ENCODE measurements at regions not wholly inside any gene's neighbourhood (a gene's known extent, or its start where the extent isn't known, plus 50 kb on each side); places are given as distances from the start of the nearest gene placed in this dataset.

DNA sequence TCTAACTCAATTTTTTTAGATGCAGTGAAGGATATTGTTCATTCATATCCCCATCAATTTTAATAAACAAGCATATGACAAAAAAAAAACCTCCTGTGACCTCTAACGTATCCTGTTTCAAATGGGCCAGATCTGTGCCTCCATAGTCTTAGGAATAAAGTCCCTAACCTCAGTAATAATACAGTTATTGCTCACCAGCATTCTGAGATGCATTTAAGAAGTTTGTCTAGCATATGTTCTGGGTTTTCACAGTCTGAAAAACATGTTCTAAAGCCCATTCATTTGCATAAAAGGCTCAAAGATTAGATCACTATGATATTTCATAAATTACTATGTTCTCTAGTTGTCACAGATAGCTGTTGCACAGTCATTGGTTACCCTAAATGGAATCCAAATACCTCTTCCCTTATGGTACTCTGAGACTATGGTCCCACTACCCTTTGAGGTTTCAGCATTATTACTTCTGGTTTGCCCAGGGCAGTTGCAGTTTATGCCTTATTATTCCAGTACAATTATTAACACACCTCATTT is 190.1 kb downstream of the ZIC4 start:
- H3K9me3 ChIP-seq, result no peaks in the 10 kb centered on the region
- DNase-seq (ENCODE audit: low spot score in 2 of 2), result no peak
- H3K4me1 ChIP-seq, result no peaks in the 10 kb centered on the region
- H3K27me3 ChIP-seq (ENCODE audit: low read depth), result no peaks in the 10 kb centered on the region
- no peak overlapping the region for H3K4me3 ChIP-seq
- no peaks in the 10 kb centered on the region for H3K36me3 ChIP-seq (replicated peaks)
- in situ Hi-C loops (cut with MboI; ENCODE audit: low sequenced_read_pairs), result no loop called here

DNA sequence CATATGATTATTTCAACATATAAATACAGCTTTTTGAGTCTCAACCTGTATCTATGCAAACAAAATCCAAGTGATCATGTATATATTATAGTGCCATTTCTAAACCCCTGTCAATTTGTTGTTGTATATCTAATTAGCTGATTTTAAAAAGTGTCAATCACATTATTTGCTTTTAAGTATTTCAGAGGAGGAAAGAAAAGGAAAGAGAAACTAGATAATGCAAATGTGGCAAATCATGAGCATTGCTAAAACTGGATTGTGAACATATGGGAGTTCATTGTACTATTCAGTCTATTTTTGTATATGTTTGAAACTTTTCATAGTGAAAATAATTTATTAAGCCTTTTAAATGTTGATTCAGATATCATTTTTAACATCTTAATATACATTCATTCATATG is 190.7 kb downstream of the ZIC4 start:
- DNase-seq (ENCODE audit: low spot score in 2 of 2), result no peak
- in situ Hi-C loops (cut with MboI; ENCODE audit: low sequenced_read_pairs), result no loop called here
- Histone ChIP-seq H3K9me3 (no peaks in the 10 kb centered on the region), H3K4me3 (no peak overlapping the region), H3K27me3 (ENCODE audit: low read depth) (no peaks in the 10 kb centered on the region), H3K36me3 (replicated peaks) (no peaks in the 10 kb centered on the region), H3K4me1 (no peaks in the 10 kb centered on the region)

DNA sequence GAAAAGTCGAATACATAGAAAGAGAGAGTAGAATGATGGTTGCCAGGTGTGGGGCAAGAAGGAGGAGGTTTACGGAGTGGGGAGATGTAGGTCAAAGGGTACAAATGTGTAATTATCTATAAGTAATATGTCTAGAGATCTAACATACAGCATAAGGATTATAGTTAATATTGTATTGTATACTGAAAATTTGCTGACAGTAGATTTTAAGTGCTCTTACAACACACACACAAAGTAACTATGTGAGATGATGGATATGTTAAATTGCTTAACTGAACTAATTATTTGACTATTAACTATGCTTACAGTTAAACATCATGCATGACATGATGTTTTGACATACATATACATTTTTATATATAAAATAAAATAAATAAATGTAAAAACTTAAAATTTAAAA is 192.7 kb downstream of the ZIC4 start:
- no peak overlapping the region for H3K4me3 ChIP-seq
- no peaks in the 10 kb centered on the region for H3K27me3 ChIP-seq (ENCODE audit: low read depth)
- no peaks in the 10 kb centered on the region for H3K9me3 ChIP-seq
- no peaks in the 10 kb centered on the region for H3K36me3 ChIP-seq (replicated peaks)
- in situ Hi-C loops (cut with MboI; ENCODE audit: low sequenced_read_pairs), result no loop called here
- no peaks in the 10 kb centered on the region for H3K4me1 ChIP-seq
- no peak for DNase-seq (ENCODE audit: low spot score in 2 of 2)

DNA sequence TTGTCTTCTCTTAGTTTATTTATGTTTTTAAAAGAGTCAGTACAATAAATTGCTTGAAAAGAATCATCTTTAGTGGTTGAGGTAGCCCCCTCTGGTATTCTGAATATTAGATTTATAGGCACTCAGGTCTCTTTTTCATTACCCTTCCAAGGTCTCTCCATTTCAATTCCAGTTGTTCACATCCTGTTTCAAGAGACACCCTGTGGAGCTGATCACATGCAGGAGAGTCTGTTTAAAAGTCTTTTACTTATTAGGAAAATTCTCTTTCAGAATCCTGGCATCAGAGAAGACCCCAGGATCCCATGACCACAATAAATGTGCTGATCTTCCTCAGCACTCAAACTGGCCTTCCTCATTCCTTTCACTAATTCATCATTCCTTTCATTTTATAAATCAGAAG is 195.7 kb downstream of the ZIC4 start:
- Histone ChIP-seq H3K27me3 (ENCODE audit: low read depth) (no peaks in the 10 kb centered on the region; the same call in 1 of the 2 replicates), H3K4me3 (no peak overlapping the region), H3K36me3 (replicated peaks) (no peaks in the 10 kb centered on the region), H3K9me3 (no peaks in the 10 kb centered on the region), H3K4me1 (no peaks in the 10 kb centered on the region)
- no peak for DNase-seq (ENCODE audit: low spot score in 2 of 2)
- in situ Hi-C loops (cut with MboI; ENCODE audit: low sequenced_read_pairs), result no loop called here

DNA sequence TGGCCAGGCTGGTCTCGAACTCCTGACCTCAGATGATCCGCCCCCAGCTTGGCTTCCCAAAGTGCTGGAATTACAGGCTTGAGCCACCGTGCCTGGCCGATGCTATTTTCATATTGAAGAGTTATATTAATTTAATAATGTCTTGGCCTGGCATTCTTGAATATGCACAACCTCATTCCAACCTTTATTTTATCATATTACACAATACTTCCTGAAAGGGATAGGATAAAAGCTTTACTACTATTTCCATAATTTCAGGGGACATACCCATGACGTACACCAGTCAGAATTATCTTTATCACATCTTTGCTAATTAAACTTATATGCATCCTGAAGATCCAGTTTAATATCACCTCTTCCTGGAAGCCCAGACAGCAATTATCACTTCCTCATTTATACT is 205.3 kb downstream of the ZIC4 start:
- no peak overlapping the region for H3K4me3 ChIP-seq
- no peaks in the 10 kb centered on the region for H3K36me3 ChIP-seq (replicated peaks)
- DNase-seq (ENCODE audit: low spot score in 2 of 2), result no peak
- H3K9me3 ChIP-seq, result no peaks in the 10 kb centered on the region
- no peaks in the 10 kb centered on the region for H3K4me1 ChIP-seq
- in situ Hi-C loops (cut with MboI; ENCODE audit: low sequenced_read_pairs), result no loop called here
- no peaks in the 10 kb centered on the region; the same call in 1 of the 2 replicates for H3K27me3 ChIP-seq (ENCODE audit: low read depth)

DNA sequence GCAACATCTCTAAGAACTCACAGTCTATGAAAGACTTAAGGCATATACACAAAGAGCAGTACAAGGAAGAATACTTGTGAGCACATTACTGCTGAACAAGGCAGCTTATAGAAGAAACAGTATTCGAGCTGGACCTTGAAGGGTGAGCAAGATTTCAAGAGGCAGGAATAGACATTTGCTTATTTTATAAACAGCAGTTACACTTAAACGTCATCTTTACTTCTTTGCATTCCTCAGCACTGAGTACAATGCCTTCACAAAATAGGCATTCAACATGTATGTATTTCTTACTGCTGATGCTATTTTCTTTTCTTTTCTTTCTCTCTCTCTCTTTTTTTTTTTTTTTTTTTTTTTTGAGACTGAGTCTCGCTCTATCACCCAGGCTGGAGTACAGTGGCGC is 205.8 kb downstream of the ZIC4 start:
- no peaks in the 10 kb centered on the region for H3K9me3 ChIP-seq
- no peak for DNase-seq (ENCODE audit: low spot score in 2 of 2)
- in situ Hi-C loops (cut with MboI; ENCODE audit: low sequenced_read_pairs), result no loop called here
- H3K27me3 ChIP-seq (ENCODE audit: low read depth), result no peaks in the 10 kb centered on the region
- no peak overlapping the region for H3K4me3 ChIP-seq
- H3K4me1 ChIP-seq, result no peaks in the 10 kb centered on the region
- H3K36me3 ChIP-seq (replicated peaks), result no peaks in the 10 kb centered on the region

DNA sequence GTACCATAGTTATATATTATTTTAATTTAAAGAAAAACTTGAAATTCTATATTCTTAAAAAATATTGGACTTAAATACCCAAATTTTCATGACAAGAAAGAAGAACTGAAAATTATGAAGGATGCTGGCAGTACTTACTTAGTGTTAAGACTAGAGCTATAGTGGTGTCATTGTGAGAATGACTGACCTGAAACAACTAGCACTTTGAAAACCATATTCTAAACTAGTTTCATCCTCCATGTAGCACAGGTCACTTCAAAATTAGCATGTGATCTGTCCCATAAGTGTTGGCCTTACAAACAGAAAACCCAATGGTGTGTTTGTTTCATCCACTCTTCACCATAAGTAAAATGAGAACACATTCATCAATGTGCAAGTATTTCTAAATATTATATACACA is 208.6 kb downstream of the ZIC4 start:
- Histone ChIP-seq H3K36me3 (replicated peaks) (no peaks in the 10 kb centered on the region), H3K4me1 (no peaks in the 10 kb centered on the region), H3K4me3 (no peak overlapping the region), H3K9me3 (no peaks in the 10 kb centered on the region), H3K27me3 (ENCODE audit: low read depth) (no peaks in the 10 kb centered on the region)
- in situ Hi-C loops (cut with MboI; ENCODE audit: low sequenced_read_pairs), result loop anchor here (25.0 kb wide), 1 partner anchor 385 kb away; no protein-coding TSS in a partner anchor
- DNase-seq (ENCODE audit: low spot score in 2 of 2), result no peak

DNA sequence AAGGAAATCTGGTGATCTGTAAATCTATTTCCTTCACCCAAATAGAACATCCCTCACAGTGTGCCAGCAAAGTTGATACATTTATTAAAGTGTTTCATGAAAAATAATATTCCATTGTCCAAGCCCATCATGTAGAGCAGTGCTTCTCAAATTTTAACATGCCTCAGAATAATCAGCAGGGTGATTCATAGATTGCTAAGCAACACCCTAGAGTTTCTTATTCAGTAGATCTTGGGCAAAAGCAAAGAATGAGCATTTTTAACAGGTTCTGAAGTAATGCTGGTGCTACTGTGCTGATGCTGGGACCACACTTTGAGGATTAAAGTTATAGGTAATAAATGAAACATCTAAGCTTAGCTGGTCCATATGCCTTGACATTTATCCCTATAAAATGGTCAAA is 210.5 kb downstream of the ZIC4 start:
- no peak overlapping the region for H3K4me3 ChIP-seq
- H3K27me3 ChIP-seq (ENCODE audit: low read depth), result no peaks in the 10 kb centered on the region
- H3K9me3 ChIP-seq, result no peaks in the 10 kb centered on the region
- no peaks in the 10 kb centered on the region for H3K36me3 ChIP-seq (replicated peaks)
- DNase-seq (ENCODE audit: low spot score in 2 of 2), result no peak
- in situ Hi-C loops (cut with MboI; ENCODE audit: low sequenced_read_pairs), result loop anchor here (25.0 kb wide), 1 partner anchor 384 kb away; no protein-coding TSS in a partner anchor
- H3K4me1 ChIP-seq, result no peaks in the 10 kb centered on the region

DNA sequence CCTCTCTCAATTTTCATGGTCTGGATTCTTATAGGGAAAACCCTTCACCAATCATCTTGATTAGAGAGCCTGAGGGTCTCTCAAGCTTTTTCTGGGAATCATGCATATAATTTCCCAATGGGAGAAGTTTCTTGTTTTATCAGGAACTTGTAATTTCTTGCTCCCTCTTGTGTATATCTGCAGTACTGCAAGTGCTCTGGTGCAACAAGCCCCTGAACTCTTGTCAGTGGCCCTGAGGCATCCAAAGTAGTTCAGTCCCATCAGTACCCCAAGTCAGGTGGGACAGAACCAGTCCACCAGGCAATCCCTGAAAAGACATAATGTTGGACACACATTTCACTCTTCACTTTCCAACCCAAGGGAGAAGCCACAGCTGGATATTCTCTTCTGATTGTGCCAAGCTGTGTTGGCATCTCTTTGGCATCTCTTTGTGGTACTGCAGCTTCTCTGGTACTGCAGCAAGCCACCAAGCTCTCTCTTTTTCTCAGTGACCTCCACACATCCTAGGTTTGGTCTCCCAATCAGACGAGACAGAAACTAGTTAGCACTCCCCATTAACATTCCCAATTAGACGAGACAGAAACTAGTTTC is 214.5 kb downstream of the ZIC4 start:
- in situ Hi-C loops (cut with MboI; ENCODE audit: low sequenced_read_pairs), result loop anchor here (25.0 kb wide), 1 partner anchor 380 kb away; no protein-coding TSS in a partner anchor
- DNase-seq (ENCODE audit: low spot score in 2 of 2), result peak; percentile 48 to 65
- Histone ChIP-seq H3K36me3 (replicated peaks) (no peaks in the 10 kb centered on the region), H3K4me1 (no peaks in the 10 kb centered on the region), H3K27me3 (ENCODE audit: low read depth) (no peaks in the 10 kb centered on the region), H3K4me3 (no peak overlapping the region), H3K9me3 (no peaks in the 10 kb centered on the region)

DNA sequence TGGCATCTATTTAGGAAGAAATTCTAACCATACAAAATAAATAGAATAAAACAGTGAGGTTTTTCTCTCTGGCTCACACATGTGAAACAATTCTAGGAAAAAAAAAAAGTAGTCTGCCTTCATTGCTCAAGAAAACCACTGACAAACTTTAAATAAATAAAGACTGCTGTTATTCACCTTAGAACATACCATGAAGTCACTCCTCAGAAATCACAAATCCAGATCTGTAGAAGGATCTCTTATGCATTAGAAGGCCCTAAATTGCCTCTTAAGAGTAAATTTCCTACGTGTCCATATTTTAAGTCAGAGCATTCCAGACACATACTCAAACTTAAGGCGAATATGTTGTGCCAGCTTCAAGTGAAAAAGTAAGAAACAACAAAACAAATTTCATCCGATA is 217.3 kb downstream of the ZIC4 start:
- H3K27me3 ChIP-seq (ENCODE audit: low read depth), result no peaks in the 10 kb centered on the region
- H3K4me1 ChIP-seq, result no peaks in the 10 kb centered on the region
- no peaks in the 10 kb centered on the region for H3K9me3 ChIP-seq
- no peak for DNase-seq (ENCODE audit: low spot score in 2 of 2)
- H3K36me3 ChIP-seq (replicated peaks), result no peaks in the 10 kb centered on the region
- no peak overlapping the region for H3K4me3 ChIP-seq
- in situ Hi-C loops (cut with MboI; ENCODE audit: low sequenced_read_pairs), result loop anchor here (25.0 kb wide), 1 partner anchor 377 kb away; no protein-coding TSS in a partner anchor

DNA sequence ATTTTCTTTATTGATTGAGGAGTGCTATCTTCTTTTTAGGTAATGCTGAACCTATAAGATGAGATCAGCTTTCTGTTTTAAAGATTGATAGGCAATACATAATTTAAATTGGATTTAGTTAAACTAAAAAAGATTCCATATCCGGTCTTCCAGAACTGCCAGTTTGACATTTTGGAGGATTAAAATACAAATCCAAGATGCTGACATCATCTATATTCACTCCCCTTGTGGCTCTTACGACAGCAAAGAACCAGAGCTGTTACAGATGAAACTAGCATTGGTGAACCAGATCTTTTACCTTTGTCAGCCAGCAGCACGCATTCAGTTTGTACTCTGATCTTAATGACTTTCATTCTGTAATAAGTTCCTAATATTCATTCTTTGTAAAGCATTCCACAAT is 218.7 kb downstream of the ZIC4 start:
- Histone ChIP-seq H3K36me3 (replicated peaks) (no peaks in the 10 kb centered on the region), H3K27me3 (ENCODE audit: low read depth) (no peaks in the 10 kb centered on the region), H3K4me3 (no peak overlapping the region), H3K4me1 (no peaks in the 10 kb centered on the region), H3K9me3 (no peaks in the 10 kb centered on the region)
- in situ Hi-C loops (cut with MboI; ENCODE audit: low sequenced_read_pairs), result loop anchor here (25.0 kb wide), 1 partner anchor 375 kb away; no protein-coding TSS in a partner anchor
- no peak for DNase-seq (ENCODE audit: low spot score in 2 of 2)

DNA sequence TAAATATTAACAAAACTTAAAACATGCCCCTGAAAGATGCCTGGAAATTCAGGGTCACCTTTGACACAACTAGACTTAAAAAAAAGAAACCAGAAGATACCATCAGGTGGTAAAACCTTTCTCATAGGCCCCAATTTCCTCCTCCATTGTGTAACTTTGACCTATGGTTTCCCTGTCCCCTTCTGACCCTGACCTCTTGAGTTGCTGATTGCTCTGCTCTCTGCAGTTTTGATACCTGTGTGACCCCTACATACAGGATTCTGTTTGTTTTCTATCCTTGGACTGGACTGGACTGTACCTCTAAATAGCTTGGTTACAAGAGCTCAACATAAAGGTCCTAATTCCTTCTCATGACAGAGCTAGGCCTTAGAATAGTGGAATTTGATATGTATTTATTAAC is 220.6 kb downstream of the ZIC4 start:
- no peaks in the 10 kb centered on the region for H3K27me3 ChIP-seq (ENCODE audit: low read depth)
- no peaks in the 10 kb centered on the region for H3K9me3 ChIP-seq
- in situ Hi-C loops (cut with MboI; ENCODE audit: low sequenced_read_pairs), result loop anchor here (25.0 kb wide), 1 partner anchor 373 kb away; no protein-coding TSS in a partner anchor
- H3K4me3 ChIP-seq, result no peak overlapping the region
- DNase-seq (ENCODE audit: low spot score in 2 of 2), result no peak
- H3K36me3 ChIP-seq (replicated peaks), result no peaks in the 10 kb centered on the region
- H3K4me1 ChIP-seq, result no peaks in the 10 kb centered on the region

DNA sequence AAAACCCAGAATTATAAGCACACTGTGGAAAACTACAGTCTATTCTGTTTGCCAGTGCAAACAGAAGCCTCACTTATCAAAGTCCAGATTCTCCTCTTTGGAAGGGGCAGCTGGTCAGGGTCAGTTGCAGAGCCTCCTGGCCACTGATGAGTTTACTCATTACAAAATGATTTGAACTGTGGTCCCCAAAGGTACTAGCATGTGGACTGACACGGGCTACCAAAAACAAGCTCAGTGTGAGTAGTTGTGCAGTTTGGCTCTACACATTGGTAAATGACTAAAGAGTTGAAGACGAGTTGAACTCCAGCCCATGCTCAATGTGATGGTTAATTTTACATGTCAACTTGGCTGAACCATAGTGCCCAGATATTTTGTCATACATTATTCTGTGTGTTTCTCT is 221.5 kb downstream of the ZIC4 start:
- DNase-seq (ENCODE audit: low spot score in 2 of 2), result no peak
- Histone ChIP-seq H3K4me1 (no peaks in the 10 kb centered on the region), H3K27me3 (ENCODE audit: low read depth) (no peaks in the 10 kb centered on the region), H3K36me3 (replicated peaks) (no peaks in the 10 kb centered on the region), H3K4me3 (no peak overlapping the region), H3K9me3 (no peaks in the 10 kb centered on the region)
- in situ Hi-C loops (cut with MboI; ENCODE audit: low sequenced_read_pairs), result loop anchor here (25.0 kb wide), 1 partner anchor 372 kb away; no protein-coding TSS in a partner anchor

DNA sequence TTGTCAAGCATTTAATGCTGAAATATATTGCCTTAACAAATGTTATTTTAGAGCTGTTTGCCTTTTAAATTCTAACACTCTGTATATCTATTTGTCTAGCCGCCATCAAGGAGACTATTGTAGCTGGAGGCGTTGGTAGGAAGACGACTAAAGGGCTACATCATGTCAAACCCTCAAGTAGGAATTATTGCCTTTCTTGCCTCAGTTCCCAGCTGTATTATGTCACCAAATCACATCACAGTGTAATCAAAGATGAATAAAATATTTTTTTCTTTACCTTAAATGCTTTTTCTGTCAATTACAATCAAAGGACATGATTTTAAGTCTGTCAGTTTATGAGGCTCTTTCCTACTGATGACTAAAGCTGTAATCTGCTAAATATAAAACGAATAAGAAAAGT is 233.1 kb downstream of the ZIC4 start:
- no peaks in the 10 kb centered on the region for H3K4me1 ChIP-seq
- H3K4me3 ChIP-seq, result no peak overlapping the region
- H3K27me3 ChIP-seq (ENCODE audit: low read depth), result no peaks in the 10 kb centered on the region
- in situ Hi-C loops (cut with MboI; ENCODE audit: low sequenced_read_pairs), result no loop called here
- no peaks in the 10 kb centered on the region for H3K9me3 ChIP-seq
- no peaks in the 10 kb centered on the region for H3K36me3 ChIP-seq (replicated peaks)
- DNase-seq (ENCODE audit: low spot score in 2 of 2), result no peak

DNA sequence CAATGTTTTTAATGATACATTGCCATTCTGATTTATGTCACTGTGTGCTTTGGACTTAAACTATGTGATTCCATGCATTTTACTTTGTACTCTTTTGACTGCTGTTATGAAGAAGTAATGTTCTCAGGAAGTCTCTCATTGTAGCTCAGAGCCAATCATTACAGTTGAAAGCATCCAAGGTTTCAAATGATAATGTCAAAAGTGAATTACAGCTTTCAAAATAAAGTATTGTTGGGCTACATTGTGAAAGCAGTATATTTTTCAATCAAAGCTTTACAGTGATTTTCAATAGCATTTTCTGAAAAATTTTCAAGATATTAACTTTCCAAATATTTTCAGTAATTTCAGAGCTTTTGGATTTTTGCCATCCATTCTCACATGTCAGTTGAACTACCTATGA is 243.6 kb downstream of the ZIC4 start:
- H3K36me3 ChIP-seq (replicated peaks), result no peaks in the 10 kb centered on the region
- H3K27me3 ChIP-seq (ENCODE audit: low read depth), result no peaks in the 10 kb centered on the region
- H3K4me1 ChIP-seq, result no peaks in the 10 kb centered on the region
- no peaks in the 10 kb centered on the region for H3K9me3 ChIP-seq
- no peak for DNase-seq (ENCODE audit: low spot score in 2 of 2)
- H3K4me3 ChIP-seq, result no peak overlapping the region
- in situ Hi-C loops (cut with MboI; ENCODE audit: low sequenced_read_pairs), result no loop called here
